ENCODE measurements at regions not wholly inside any gene's neighbourhood (a gene's known extent, or its start where the extent isn't known, plus 50 kb on each side); places are given as distances from the start of the nearest gene placed in this dataset.

DNA sequence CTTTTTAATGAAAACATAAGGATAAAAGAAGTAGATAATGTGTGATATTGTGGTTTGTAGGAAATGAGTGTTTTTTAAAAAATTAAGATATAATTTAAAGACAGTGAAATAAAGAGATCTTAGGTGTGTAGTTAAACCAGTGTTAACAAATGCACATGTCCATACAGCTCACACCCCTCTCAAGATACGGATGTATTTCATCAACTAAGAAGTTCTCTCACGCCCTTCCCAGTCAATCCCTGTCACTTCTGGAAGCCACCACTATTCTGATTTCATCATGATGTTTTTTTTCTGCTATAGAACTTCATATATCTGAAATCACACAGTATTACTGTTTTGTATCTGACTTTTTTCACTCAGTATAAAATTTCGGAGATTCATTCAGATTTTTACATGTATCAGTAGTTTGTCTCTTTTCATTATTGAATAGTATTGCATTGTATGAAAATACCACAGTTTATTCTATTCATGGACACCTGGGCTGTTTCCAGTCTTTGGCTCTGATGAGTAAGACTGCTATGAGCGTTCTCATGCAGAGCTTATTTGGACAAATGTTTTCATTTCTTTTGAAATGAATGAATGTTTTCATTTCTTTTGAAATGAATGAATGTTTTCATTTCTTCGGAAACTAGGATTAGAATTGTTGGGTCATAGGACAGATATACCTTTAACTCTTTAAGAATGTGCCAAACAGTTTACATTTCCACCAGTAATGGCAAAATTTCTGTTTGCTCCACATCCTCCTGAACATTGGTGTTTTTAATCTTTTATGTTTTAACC, 49.7 kb upstream of the ELOVL5 start:
- intact Hi-C loops (cut with DNase I): no loop called here
- WGBS: 68% methylated on average over 5 of the region's 5 CpGs

More for the DNA sequence above, 49.7 kb upstream of the ELOVL5 start:
- H3K9me3 ChIP-seq: no peaks in the 10 kb centered on the region
- no peaks in the 10 kb centered on the region for H3K36me3 ChIP-seq
- H3K4me1 ChIP-seq: no peaks in the 10 kb centered on the region
- no peak for DNase-seq (ENCODE audit: extremely low spot score)
- H3K27ac ChIP-seq (replicated peaks in 1 of 4): no peak overlapping the region
- no peak overlapping the region for H3K4me3 ChIP-seq
- no peaks in the 10 kb centered on the region for H3K27me3 ChIP-seq
- TF ChIP-seq EP300 (IDR thresholded peaks at IDR 0.05): no peak
- TF ChIP-seq, protein P1, sequence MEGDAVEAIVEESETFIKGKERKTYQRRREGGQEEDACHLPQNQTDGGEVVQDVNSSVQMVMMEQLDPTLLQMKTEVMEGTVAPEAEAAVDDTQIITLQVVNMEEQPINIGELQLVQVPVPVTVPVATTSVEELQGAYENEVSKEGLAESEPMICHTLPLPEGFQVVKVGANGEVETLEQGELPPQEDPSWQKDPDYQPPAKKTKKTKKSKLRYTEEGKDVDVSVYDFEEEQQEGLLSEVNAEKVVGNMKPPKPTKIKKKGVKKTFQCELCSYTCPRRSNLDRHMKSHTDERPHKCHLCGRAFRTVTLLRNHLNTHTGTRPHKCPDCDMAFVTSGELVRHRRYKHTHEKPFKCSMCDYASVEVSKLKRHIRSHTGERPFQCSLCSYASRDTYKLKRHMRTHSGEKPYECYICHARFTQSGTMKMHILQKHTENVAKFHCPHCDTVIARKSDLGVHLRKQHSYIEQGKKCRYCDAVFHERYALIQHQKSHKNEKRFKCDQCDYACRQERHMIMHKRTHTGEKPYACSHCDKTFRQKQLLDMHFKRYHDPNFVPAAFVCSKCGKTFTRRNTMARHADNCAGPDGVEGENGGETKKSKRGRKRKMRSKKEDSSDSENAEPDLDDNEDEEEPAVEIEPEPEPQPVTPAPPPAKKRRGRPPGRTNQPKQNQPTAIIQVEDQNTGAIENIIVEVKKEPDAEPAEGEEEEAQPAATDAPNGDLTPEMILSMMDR (IDR thresholded peaks at IDR 0.05): no peak

Small RNA genes in the stretch of these regions (small RNA-seq; reads per million reads assigned to genes)
- gene NANOGP3: 0 reads per million in 3 donors

Measured in esophagus muscularis mucosa (tissue), 4 donors.